NCI-H1105 (cell line): ENCODE measurements at regions not wholly inside any gene's neighbourhood (a gene's known extent, or its start where the extent isn't known, plus 50 kb on each side); places are given as distances from the start of the nearest gene placed in this dataset.
"Not testable (repeated sequence)": the region's sequence is repeated elsewhere in the genome, so short reads cannot be mapped to it uniquely, and the experiment has no call there.

ENCODE experiments used
- DNase-seq: peaks from one replicate; lab custom pipeline; 2025; lab: John Stamatoyannopoulos, UW

DNA sequence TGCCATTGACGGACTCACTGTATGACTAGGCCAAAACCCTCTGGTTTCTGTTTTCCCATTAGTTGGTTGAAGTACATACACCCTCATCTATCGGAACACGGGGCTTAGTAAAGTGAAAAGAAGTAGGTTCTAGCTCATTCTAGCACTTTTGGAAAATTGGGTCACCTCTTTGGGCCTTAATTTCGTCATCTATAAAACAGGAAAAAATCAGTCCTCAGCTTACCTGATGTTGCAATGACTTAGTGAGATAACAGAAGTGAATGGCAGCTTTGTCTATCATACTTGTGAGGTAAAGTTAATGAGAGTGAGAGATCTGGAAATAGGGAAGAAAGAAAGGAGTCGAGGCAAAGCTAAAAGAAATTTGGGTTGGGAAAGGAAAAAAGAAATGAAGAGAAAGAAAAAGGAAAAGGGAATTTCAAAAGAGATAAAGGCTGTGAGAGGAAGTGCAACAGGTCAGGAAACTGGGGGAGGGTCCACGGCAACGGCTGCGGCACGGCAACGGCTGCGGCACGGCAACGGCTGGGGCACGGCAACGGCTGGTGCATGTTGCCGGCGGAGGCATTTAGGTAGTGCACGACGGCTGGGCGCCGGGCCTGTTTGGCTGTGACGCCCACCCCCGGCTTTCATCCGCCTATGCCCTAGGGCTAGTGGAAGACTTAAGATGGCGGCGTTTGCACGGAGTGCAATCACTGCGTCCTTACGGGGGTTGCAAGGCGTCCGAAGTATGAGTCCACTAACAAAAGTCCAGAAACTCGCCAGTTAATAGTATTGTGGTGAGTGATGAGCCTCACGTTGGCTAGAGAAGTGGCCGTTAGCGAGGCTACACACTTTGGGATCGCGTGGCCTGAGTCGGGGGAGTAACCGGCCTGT is 91.4 kb upstream of the XIST start:
- peak; percentile 69 for DNase-seq

DNA sequence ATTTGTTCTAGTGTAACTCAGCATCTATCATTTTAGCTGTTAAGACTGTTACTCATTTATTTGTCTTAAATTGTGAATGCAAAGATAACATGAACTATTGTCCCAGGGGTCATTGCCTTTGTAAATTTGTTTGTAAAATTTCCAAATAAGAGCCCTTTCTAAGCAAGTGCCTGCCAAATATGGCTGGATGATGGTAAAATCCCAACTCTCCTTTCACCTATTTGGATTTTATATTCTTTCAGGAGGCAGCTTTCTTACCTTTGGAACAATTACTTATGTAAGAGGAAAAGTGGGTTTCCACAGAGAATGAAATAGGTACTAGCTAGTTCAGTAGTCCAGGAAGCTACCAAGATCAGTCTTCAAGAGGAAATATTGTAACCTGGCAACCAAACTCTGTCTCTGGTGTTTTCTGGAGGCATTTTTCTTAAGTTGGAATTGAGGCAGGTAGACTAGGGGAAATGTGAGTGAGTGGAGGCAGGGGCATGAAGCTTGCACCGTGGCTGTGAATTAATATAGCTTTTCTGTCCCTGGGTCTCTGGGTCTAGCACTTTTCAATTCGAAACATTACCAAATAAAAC is 88.5 kb upstream of the XIST start:
- no peak for DNase-seq

DNA sequence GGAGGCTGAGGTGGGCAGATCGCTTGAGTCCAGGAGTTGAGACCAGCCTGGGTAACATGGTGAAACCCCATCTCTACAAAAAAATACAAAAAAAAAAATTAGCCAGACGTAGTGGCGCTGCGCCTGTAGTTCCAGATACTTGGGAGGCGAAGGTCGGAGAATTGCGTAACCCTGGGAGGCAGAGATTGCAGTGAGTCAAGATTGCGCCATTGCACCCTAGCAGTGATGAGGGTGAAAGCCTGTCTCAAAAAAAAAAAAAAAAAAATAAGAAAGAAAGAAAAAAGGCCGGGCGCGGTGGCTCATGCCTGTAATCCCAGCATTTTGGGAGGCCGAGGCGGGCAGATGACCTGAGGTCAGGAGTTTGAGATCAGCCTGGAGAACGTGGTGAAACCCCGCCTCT is 85.3 kb upstream of the XIST start:
- not testable (repeated sequence) for DNase-seq

DNA sequence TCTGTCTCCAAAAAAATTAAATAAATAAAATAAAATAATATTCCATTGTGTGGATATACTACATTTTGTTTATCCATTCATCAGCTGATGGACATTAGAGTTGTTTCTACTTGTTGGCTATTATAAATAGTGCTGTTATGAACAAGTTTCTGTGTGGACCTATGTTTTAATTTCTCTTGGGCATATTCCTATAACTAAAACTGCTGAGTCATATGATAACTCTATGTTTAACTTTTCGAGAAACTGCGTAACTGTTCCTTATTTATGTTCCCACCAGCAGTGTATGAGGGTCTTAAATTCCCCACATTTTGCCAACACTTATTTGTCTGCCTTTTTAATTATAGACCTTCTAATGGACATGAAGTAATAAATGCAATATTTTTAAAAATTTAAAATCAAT is 80.0 kb upstream of the XIST start:
- DNase-seq, result no peak

DNA sequence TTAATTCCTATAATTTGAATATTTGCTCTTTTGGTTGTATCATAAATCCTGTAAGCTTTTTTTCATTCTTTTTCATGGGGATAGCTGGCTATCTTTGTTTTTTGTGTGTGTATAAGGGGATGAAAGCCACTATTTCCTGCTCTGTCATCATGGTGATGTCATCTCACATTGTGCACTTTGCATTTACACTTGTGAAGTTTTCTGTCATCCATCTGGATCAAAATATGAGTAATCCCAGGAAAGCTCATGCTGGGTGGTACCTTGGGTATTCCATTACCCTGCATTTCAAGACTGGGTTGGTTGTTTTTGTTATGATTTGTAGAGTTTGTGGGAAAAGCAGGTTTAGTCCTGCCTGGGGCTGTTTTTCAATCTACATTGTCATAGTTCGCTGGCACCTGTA is 77.8 kb upstream of the XIST start:
- DNase-seq, result no peak

DNA sequence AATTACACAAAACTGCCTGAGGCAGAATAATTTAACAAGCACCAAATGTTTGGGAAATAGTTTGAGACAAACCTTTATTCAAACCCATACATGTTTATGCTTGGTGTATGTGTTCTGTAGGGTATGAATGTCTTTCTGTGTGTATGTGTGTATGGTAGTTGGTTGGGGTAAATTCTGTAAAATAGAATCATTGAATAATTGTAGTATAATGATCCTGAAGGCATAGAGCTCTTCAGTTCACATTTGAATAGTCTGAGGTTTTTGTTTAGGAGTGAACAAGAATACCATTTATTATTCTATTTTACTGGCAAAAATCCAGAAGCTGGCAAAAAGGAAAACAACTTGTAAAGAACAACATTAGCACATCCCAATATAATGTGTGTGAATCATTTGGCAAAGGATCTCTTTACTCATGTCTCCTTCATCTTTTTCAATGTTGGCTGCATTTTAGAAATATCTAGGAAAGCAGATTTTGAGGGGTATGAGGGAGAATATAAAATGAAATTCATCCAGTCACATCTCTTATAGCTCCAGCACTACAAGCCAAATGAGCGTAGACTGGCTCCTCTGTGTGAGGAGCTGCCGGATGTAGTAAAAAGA is 70.4 kb upstream of the XIST start:
- DNase-seq, result no peak

DNA sequence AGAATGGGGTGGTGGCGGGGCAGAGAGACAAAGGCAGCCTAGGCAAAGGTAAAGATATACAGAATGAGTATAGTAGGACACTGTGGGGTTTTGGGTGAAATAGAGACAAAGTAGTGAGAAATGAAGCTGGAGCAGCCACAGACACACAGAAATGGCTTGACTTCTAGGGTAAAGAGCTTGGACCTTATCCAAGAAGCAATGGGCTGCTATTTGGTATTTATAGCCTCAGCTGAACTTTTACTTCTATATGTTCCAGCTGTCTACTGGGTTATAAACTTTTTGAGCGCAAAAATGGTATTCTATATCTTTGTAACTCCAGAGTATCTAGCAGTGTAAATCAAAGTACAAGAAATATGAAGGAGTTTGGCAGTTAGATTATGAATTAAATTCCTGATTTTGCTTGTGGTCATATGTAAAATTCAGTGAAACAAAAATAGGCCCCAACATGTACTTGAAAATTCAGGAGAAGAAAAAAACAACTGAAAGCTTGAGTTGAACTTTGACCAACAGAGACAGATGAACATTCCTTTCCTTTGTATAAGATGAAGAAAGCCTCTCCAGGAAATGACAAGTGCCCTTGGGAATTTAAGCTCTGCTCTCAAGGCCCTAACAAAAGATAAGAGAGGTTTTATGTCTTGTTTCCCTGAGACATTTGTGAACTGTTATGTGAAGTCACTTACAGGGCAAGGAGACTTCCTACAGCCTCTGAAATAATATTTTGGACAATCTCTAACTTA is 64.6 kb upstream of the XIST start:
- no peak for DNase-seq

DNA sequence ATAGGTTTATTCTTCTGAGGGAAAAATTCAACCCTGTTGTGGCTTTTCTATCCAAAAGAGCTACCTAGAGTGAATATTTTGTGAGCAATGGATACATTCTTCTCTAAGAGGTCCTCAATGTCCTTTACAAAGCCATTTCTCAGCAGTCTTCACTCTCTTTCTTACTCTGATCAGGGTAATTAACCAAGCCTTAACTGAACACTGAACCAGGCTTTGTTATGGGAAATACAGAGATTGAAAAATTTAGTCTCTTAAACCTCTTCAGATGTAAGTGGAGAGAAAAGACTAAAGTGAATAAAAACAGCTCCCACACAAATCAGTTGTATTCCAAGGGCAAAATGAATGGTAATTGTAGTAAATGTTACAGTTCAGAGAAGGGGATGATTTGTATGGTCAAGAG is 64.0 kb upstream of the XIST start:
- no peak for DNase-seq

DNA sequence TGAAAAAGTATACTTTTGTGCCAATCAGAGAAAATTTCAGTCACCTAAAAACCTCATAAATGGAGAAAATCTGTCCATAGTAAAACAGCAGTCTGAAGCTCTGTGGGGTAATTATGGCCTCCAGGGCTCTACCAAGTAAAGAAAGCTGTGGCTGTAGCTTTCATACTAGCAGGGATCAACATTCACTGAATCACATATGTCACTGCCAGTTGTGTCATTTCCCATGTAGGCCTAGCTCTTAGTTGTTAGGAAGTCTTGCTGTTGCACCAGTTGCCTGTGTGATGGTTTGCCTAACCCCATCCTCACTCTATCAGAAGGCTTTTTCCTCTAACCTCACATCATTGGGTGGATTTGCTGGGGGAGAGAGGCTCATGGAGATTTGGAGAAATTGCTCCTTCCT is 62.3 kb upstream of the XIST start:
- DNase-seq, result not testable (repeated sequence)

DNA sequence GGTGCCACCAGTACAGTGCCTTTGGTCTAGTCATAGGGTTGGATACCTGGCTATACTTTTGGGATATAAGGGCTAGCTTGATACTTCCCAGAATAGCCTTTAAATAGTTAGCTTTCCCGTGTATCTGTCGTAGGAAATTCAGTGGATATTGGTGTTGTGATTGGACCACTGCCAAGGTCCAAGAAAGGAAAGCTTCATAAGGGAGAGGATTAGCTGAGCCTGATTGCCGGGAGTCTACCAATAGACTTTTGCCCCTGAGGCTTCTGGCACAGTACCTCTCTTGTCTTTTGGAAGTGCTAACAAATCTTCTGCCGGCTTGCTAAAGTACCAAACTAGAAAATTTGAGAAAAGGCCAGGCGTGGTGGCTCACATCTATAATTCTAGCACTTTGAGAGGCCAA is 61.1 kb upstream of the XIST start:
- no peak for DNase-seq

DNA sequence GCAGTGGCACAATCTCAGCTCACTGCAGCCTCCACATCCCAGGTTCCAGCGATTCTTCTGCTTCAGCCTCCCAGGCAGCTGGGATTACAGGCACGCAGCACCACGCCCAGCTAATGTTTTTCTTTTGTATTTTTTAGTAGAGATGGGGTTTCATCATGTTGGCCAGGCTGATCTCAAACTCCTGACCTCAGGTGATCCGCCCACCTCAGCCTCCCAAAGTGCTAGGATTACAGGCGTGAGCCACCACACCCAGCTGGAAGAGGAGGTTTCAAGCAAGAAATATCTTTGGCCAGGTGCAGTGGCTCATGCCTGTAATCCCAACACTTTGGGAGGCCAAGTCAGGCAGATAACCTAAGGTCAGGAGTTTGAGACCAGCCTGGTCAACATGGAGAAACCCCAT is 59.4 kb upstream of the XIST start:
- DNase-seq, result not testable (repeated sequence)

DNA sequence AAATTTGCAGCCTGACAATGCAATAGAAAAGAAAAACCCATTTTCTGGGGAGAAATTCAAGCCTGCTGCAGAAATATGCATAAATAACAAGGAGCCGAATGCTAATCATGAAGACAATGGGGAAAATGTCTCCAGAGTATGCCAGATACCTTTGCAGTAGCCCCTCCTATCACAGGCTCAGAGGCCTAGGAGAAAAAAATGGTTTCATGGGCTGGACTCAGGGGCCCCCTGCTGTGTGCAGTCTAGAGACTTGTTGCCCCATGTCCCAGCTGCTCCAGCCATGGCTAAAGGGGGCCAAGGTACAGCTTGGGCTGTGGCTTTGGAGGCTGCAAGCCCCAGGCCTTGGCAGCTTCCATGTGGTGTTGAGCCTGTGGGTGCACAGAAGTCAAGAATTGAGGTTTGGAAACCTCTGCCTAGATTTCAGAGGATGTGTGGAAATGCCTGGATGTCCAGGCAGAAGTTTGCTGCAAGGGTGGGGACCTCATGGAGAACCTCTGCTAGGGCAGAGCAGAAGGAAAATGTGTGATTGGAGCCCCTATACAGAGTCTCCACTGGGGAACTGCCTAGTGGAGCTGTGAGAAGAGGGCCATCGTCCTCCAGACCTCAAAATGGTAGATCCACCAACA is 53.3 kb upstream of the XIST start:
- DNase-seq, result not testable (repeated sequence)

DNA sequence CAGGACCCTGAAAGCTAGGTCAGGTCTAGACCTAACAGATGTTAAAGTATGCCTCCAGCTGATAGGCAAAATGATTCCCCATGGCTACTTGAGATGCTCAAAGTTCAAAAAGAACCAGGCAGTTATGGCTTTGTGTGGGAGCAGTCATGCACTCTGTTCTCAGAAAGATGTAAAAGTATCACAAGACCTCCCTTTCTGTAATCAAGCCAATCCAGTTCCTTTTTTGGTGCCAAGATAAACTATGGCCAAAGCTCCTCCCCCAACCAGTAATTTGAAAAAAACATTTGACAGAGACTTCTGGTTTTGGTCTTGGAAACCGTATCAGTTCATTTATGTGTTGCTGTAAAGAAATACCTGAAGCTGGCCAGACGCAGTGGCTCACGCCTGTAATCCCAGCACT is 51.4 kb upstream of the XIST start:
- no peak for DNase-seq
